Stimulated activated CD4-positive, alpha-beta T cell treated with anti-CD3 and anti-CD28 coated beads, Interleukin-12 subunit alpha, Interleukin-12 subunit beta, amount 100 ng/mL, for 4 hours (primary cell): ENCODE measurements at regions not wholly inside any gene's neighbourhood (a gene's known extent, or its start where the extent isn't known, plus 50 kb on each side); places are given as distances from the start of the nearest gene placed in this dataset.
"Not testable (repeated sequence)": the region's sequence is repeated elsewhere in the genome, so short reads cannot be mapped to it uniquely, and the experiment has no call there.

Experiments
- DNase-seq: peaks from one replicate; pipeline ENCODE4 v3.0.0-alpha.2; 2020

DNA sequence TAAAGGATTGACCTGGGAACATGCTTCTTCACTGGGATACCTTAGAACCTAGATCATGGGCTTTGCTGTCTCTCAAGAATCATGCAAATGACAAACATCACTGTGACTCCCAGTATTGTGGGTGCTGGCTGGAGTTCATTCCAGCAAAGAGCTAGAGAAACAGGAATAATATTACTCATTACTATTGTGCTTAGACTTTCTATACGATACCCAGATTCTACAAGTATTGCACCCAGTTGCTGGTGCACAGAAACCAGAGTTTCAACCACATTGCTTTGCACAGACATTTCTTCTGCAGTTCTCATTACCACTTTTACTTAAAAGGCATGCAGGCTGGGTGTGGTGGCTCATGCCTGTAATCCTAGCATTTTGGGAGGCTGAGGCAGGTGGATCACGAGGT is 220.4 kb upstream of the ZNF217 start:
- no peak for DNase-seq

DNA sequence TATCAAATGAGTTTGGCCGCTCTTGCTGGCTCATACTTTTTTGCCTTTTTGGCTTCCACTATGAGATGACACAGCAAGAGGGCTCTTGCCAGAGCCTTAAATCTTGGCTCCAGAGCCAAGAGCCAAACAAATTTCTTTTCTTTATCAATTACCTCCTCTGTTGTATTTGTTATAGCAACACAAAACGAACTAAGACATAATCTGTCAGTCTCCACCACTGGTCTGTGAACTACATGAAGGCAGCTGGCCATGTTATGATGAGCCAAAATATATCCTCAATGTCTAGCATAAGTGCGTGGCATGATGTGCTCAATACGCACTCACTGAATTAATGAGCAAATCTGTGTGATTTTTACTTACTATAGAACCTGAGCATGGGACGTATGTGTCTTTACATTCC is 220.0 kb upstream of the ZNF217 start:
- no peak for DNase-seq

GRCh38 chr20:53811577-53811976 is 217.9 kb upstream of the ZNF217 start:
- no peak for DNase-seq

DNA sequence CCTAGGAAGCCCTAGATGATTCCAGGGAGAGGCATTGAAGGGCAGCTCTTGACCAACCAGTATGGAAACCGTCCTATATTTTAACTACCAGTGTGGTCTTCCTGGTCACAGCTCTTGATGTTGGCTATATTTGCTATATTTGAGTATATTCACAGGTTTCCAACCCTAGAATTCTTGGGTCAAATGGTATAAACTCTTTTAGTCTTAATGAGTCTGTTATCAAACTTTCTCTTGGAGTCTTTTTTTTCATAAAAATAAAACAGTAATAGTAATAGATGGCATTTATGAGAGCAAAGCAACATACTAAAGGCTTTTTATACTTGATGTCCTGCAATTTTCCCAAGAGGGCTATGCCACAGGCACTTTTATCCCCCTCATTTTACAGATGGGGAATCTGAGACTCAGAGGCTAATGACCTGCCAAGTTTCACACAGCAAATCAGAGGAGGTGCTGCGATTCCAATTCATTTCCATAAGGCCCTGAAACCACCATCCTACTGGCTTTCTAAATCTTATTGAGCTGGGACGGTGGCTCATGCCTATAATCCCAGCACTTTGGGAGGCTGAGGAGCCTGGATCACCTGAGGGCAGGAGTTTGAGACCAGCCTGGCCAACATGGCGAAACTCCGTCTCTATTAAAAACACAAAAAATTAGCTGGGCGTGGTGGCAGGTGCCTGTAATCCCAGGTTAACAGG is 217.2 kb upstream of the ZNF217 start:
- no peak for DNase-seq

DNA sequence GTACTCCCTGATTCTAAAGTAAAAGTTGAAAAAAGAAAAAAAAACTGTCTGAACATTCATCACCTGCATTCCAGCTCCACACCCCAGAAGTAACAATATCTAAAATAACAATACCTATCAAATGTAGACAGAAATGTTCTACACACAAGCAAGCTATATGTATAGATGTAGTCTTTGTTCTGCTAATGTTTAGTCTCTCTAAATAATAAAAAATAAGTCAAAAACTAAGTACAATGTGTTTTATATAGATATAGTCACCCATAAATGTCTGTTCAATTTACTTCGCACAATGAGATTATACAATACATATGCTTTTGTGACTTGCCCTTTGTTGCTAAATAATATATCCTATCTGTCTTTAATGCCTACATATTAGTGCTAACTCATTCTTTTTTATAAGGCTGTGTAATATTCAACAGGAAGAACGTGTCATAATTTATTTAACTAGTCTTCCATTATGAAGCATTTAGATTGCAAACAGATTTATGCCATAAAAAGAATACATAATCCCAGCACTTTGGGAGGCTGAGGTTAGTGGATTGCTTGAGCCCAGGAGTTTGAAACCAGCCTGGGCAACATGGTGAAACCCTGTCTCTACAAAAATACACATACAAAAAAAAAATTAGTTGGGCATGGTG is 216.2 kb upstream of the ZNF217 start:
- no peak for DNase-seq

DNA sequence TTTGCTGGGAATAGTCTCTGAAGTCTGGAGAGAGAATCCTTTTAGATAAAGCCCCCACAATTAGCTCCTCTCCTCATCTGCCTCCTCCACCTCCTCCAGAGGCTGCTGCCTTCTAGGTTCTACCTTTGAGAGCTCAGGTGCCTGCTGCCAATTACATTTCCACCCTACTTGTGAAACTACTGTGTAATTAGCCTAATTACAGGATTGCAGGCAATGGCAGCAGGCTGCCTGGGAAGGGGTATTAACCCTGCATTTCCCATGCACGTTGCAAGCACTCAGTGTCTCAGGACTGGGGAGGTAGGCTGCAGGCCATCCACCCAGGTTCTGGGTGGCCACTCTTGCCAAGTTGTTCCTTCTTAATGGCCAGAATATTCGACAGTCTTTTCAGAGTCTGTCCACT is 215.6 kb upstream of the ZNF217 start:
- no peak for DNase-seq

GRCh38 chr20:53808733-53809132 is 215.1 kb upstream of the ZNF217 start:
- DNase-seq, result no peak

DNA sequence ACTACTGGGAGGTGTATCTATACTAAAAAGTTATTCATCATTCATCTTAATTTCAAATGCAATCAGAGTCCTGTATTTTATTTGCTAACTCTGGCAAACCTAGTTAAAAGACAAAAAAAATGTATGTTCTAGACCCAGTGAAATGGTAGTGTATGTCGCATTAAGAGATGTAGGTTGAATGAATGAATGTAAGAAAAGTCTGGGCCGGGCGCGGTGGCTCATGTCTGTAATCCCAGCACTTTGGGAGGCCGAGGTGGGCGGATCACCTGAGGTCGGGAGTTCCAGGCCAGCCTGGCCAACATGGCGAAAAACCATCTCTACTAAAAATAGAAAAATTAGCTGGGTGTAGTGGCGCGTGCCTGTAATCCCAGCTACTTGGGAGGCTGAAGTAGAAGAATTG is 214.7 kb upstream of the ZNF217 start:
- not testable (repeated sequence) for DNase-seq

- no peak for DNase-seq
These were observed 213.2 kb upstream of the ZNF217 start for GRCh38 chr20:53806683-53807401.

DNA sequence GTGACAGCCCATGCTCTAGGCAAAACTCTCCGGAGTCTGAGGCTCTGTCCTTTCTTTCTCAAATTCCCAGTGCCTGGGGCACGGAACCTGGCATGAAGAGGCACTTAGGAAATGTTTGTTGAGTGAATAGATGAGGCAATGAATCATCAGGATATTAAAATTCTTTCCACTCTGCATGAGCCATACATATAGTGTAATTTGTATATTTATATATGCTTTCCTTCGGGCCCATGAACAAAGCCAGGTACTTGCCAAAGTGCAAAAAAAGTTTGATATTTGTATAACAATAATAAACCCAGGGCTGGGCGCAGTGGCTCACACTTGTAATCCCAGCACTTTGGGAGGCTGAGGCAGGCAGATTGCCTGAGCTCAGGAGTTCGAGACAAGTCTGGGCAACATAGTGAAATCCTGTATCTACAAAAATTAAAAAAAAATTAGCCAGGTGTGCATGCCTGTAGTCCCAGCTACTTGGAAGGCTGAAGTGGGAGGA is 212.3 kb upstream of the ZNF217 start:
- no peak for DNase-seq

DNA sequence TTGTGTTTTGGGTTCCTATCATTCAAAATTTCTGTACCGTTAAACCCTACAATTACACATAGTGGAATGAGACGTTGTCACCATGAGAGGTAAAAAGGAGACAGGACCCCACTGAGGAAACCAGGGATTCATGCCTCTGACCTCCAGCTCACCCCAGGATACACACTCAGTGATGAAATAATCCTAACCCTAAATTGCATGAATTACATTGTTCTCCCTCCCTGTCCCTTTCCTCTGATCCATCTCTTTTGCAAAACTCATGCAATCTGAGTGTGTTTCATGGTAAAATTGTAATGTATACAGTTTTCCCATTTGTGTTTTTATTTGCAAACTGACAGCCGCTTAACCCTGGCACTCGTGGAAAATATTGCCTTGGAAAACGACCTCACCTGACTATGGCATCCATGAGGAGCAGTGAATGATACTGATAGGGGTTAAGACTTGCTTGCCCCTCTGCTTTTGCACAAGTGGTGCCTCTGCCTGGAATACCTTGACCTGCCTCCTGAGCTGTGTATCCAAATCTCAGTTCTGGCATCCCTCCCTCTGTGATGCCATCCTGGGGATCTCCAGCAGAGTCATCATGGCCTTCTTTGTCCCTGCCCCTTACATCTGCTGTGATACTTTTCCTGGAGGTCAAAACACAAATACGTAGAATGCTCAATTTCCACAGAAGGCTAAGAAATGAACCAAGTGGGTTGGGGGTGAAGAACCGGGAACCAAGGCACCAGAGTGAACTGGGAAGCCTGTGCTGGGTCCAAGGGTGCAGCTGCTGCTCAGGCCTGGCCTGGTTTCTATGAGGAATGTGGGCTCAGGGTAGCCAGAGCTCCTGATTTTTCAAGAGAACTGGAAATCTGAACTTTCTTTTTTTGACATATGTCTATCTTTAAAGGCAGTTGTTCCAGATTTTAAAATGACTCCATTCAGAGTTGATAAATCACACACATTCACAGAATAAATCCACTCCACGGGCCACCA is 211.6 kb upstream of the ZNF217 start:
- no peak for DNase-seq

DNA sequence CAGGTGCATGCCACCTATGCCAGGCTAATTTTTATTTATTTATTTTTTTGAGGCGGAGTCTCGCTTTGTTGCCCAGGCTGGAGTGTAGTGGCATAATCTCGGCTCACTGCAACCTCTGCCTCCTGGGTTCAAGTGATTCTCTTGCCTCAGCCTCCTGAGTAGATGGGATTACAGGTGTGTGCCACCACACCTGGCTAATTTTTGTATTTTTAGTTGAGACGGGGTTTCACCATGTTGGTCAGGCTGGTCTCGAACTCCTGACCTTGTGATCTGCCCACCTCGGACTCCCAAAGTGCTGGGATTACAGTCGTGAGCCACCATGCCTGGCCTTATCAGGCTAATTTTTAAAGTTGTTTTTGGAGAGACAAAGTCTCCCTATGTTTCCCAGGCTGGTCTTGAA is 210.7 kb upstream of the ZNF217 start:
- DNase-seq, result not testable (repeated sequence)

DNA sequence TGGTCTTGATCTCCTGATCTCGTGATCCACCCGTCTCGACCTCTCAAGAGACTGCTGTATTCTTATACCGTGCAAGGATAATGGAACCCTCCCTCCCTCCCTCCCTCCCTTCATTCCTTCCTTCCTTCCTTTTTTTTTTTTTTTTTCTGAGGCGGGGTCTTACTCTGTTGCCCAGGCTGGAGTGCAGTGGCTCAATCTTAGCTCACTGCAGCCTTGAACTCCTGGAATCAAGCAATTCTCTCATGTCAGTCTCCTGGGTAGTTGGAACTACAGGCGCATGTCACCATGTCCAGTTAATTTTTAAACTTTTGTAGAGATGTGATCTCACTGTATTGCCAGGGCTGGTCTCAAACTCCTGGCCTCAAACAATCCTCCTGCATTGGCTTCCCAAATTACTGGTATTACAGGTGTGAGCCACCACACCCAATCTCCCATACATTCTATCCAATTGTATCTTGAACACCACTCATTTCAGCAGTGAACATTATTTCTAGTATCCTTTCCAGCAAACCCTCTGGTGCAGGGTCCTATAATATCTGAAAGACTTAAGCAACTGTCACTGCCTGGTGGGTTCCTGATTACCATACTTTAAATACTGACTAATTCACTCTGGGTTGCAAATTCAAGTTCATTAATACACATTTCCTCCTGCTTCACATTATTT is 210.0 kb upstream of the ZNF217 start:
- DNase-seq, result no peak

- DNase-seq, result no peak
These were observed 208.2 kb upstream of the ZNF217 start for GRCh38 chr20:53801609-53802370.

- no peak for DNase-seq
These were observed 207.4 kb upstream of the ZNF217 start for GRCh38 chr20:53800883-53801604.

GRCh38 chr20:53800418-53800817 is 206.8 kb upstream of the ZNF217 start:
- DNase-seq, result no peak

GRCh38 chr20:53797085-53797484 is 203.4 kb upstream of the ZNF217 start:
- DNase-seq, result no peak

- DNase-seq, result no peak
These were observed 201.5 kb upstream of the ZNF217 start for GRCh38 chr20:53795170-53795569.

GRCh38 chr20:53794529-53795115 is 201.0 kb upstream of the ZNF217 start:
- no peak for DNase-seq

- DNase-seq, result no peak
These were observed 200.2 kb upstream of the ZNF217 start for GRCh38 chr20:53793783-53794383.
